ENCODE measurements at regions not wholly inside any gene's neighbourhood (a gene's known extent, or its start where the extent isn't known, plus 50 kb on each side); places are given as distances from the start of the nearest gene placed in this dataset.
A peak's percentile ranks its signal among the peaks of the same experiment; 100 is the strongest.
"Not testable (repeated sequence)": the region's sequence is repeated elsewhere in the genome, so short reads cannot be mapped to it uniquely, and the experiment has no call there.

- H2BK12ac ChIP-seq (ENCODE audit: insufficient read length, low read depth, low read length); H3K27ac ChIP-seq (ENCODE audit: insufficient read length, low read depth, low read length); H3K9me3 ChIP-seq (ENCODE audit: control insufficient read depth, low read depth, low read length); H4K20me1 ChIP-seq (ENCODE audit: control insufficient read depth, insufficient read depth, insufficient read length); H3K79me2 ChIP-seq (ENCODE audit: insufficient read depth, low read length); H3K9me3 Mint-ChIP-seq; H3K18ac ChIP-seq (ENCODE audit: insufficient read length, low read depth, low read length); H3K23ac ChIP-seq (ENCODE audit: insufficient read length, low read depth, low read length); H2BK5ac ChIP-seq (ENCODE audit: insufficient read length, low read length); H4K8ac ChIP-seq (replicated peaks; ENCODE audit: insufficient read length, low read depth, low read length); H2AK5ac ChIP-seq (ENCODE audit: insufficient read length, low read length); H3T11ph ChIP-seq (ENCODE audit: low read length); H2BK15ac ChIP-seq (ENCODE audit: low read depth, low read length); H3K56ac ChIP-seq (ENCODE audit: insufficient read length, low read depth, low read length); H2BK20ac ChIP-seq (ENCODE audit: low read depth, low read length, poor library complexity, severe bottlenecking); H3K36me3 Mint-ChIP-seq (ENCODE audit: insufficient read depth in 1 of 3, low read depth in 3 of 3); H3K4ac ChIP-seq (ENCODE audit: low read depth, low read length); H4K5ac ChIP-seq (ENCODE audit: insufficient read length, low read depth, low read length); H3K27ac Mint-ChIP-seq; H3K9ac ChIP-seq (ENCODE audit: extremely low read depth, insufficient read length, low read length); H3K4me1 Mint-ChIP-seq; H3K23me2 ChIP-seq (ENCODE audit: insufficient read length, low read depth, low read length, poor library complexity, severe bottlenecking); H2AFZ ChIP-seq (ENCODE audit: low read length); H3K4me1 ChIP-seq (ENCODE audit: insufficient read depth, low read length); H2BK120ac ChIP-seq (ENCODE audit: low read depth, low read length, poor library complexity, severe bottlenecking); H3K27me3 ChIP-seq (ENCODE audit: insufficient read depth, low read length); H3K79me1 ChIP-seq (ENCODE audit: insufficient read depth, low read depth, low read length, poor library complexity, severe bottlenecking); H4K91ac ChIP-seq (ENCODE audit: insufficient read length, low read depth, low read length); H3K14ac ChIP-seq (ENCODE audit: insufficient read depth, low read length): not testable (repeated sequence)
- no CpG with 5 or more reads among the region's 29 CpGs for WGBS (ENCODE audit: extremely low coverage, insufficient read length, low lambda C conversion rate)
- DNase-seq: peak; percentile 45
- peak overlapping the region; percentile 86 to 90 for H3K4me3 Mint-ChIP-seq
- H3K27me3 Mint-ChIP-seq (ENCODE audit: low read depth): peaks cover 47% of the 10 kb centered on the region
- peak overlapping the region; percentile 55 for H3K4me2 ChIP-seq (ENCODE audit: insufficient read depth, insufficient read length, low read length)
These were observed 96.7 kb upstream of the ZNF322 start for GRCh38 chr6:26756067-26756805.

GRCh38 chr6:26766203-26766902 is 106.8 kb upstream of the ZNF322 start:
- not testable (repeated sequence) for H3K23me2 ChIP-seq (ENCODE audit: insufficient read length, low read depth, low read length, poor library complexity, severe bottlenecking); H2BK5ac ChIP-seq (ENCODE audit: insufficient read length, low read length); H3K79me2 ChIP-seq (ENCODE audit: insufficient read depth, low read length); DNase-seq; H3K9ac ChIP-seq (ENCODE audit: extremely low read depth, insufficient read length, low read length); H2AFZ ChIP-seq (ENCODE audit: low read length); H2BK120ac ChIP-seq (ENCODE audit: low read depth, low read length, poor library complexity, severe bottlenecking); H3K9me3 ChIP-seq (ENCODE audit: control insufficient read depth, low read depth, low read length); H3T11ph ChIP-seq (ENCODE audit: low read length); H3K4me1 ChIP-seq (ENCODE audit: insufficient read depth, low read length); H2BK15ac ChIP-seq (ENCODE audit: low read depth, low read length); H3K27me3 Mint-ChIP-seq (ENCODE audit: low read depth); H4K5ac ChIP-seq (ENCODE audit: insufficient read length, low read depth, low read length); H3K79me1 ChIP-seq (ENCODE audit: insufficient read depth, low read depth, low read length, poor library complexity, severe bottlenecking); H2AK5ac ChIP-seq (ENCODE audit: insufficient read length, low read length); H3K14ac ChIP-seq (ENCODE audit: insufficient read depth, low read length); H3K27ac ChIP-seq (ENCODE audit: insufficient read length, low read depth, low read length); H3K4me2 ChIP-seq (ENCODE audit: insufficient read depth, insufficient read length, low read length); H4K91ac ChIP-seq (ENCODE audit: insufficient read length, low read depth, low read length); H2BK20ac ChIP-seq (ENCODE audit: low read depth, low read length, poor library complexity, severe bottlenecking); H4K8ac ChIP-seq (replicated peaks; ENCODE audit: insufficient read length, low read depth, low read length); H3K27ac Mint-ChIP-seq; H3K36me3 Mint-ChIP-seq (ENCODE audit: insufficient read depth in 1 of 3, low read depth in 3 of 3); H3K9me3 Mint-ChIP-seq; H3K4me3 Mint-ChIP-seq; H3K56ac ChIP-seq (ENCODE audit: insufficient read length, low read depth, low read length); H3K27me3 ChIP-seq (ENCODE audit: insufficient read depth, low read length); H3K18ac ChIP-seq (ENCODE audit: insufficient read length, low read depth, low read length); H3K23ac ChIP-seq (ENCODE audit: insufficient read length, low read depth, low read length); H3K4ac ChIP-seq (ENCODE audit: low read depth, low read length); H4K20me1 ChIP-seq (ENCODE audit: control insufficient read depth, insufficient read depth, insufficient read length); H3K4me1 Mint-ChIP-seq; H2BK12ac ChIP-seq (ENCODE audit: insufficient read length, low read depth, low read length)
- no CpG with 5 or more reads among the region's 36 CpGs for WGBS (ENCODE audit: extremely low coverage, insufficient read length, low lambda C conversion rate)
